SK-N-SH (cell line): ENCODE measurements at regions not wholly inside any gene's neighbourhood (a gene's known extent, or its start where the extent isn't known, plus 50 kb on each side); places are given as distances from the start of the nearest gene placed in this dataset.

ENCODE experiments used
- CTCF ChIA-PET: fragments of 300-600, 350-600 bp; formaldehyde crosslinking; extraction: SDS; loops from one replicate; lab custom pipeline; 2021; lab: Yijun Ruan, JAX
- POLR2A ChIA-PET: fragments of 350-600 bp; sonication (Branson Sonifier 250); formaldehyde crosslinking; extraction: SDS; loops from one replicate; lab custom pipeline; 2020; ENCODE audit warnings: antibody characterized with exemption, inconsistent platforms; lab: Yijun Ruan, JAX
- DNase-seq: peaks from one replicate; pipeline ENCODE4 v3.0.0; 2012
- H2AFZ ChIP-seq: fragments of 200-600 bp; sonication (generic); 2 replicates; pipeline ENCODE4 v1.8.1; 2016; ENCODE audit warnings: antibody characterized with exemption, mild to moderate bottlenecking, low read depth
- H3F3A ChIP-seq: fragments of 200-600 bp; sonication (generic); replicated peaks from 2 replicates; pipeline ENCODE3; 2016; ENCODE audit warnings: antibody characterized with exemption, mild to moderate bottlenecking; ENCODE audit not compliant: insufficient read depth
- H3K27ac ChIP-seq, 2 experiments: fragments of 200-500 bp in 1 of 2; fragments of 200-600 bp in 1 of 2; sonication (Bioruptor generic) in 1 of 2; sonication (generic), shearing (Covaris generic) in 1 of 2; 2 replicates each; pipeline versions ENCODE4 v1.5.1 to v1.6.1; 2014 to 2016; ENCODE audit warnings: low read depth in 2 of 2, inconsistent platforms in 1 of 2, low read length in 1 of 2, mild to moderate bottlenecking in 1 of 2, mixed read lengths in 1 of 2
- H3K27me3 ChIP-seq: fragments of 200-600 bp; sonication (generic), shearing (Covaris generic); 2 replicates; pipeline ENCODE4 v1.6.1; 2016; ENCODE audit warnings: mixed run types; ENCODE audit not compliant: insufficient read depth
- H3K36me3 ChIP-seq, 2 experiments: fragments of 200-500 bp in 1 of 2; fragments of 200-600 bp in 1 of 2; sonication (Bioruptor generic) in 1 of 2; sonication (generic) in 1 of 2; replicated peaks in 1 of 2; 2 replicates each; pipeline versions ENCODE3 to v1.5.1; 2014 to 2016; ENCODE audit warnings: low read length in 1 of 2, mild to moderate bottlenecking in 1 of 2; ENCODE audit not compliant: insufficient read depth in 2 of 2, control insufficient read depth in 1 of 2
- H3K4me1 ChIP-seq, 2 experiments: fragments of 200-500 bp in 1 of 2; fragments of 200-600 bp in 1 of 2; sonication (Bioruptor generic) in 1 of 2; sonication (generic), shearing (Covaris generic) in 1 of 2; 2 replicates each; pipeline versions ENCODE4 v1.5.1 to v1.6.1; 2014 to 2016; ENCODE audit warnings: low read depth in 1 of 2, low read length in 1 of 2, mixed run types in 1 of 2; ENCODE audit not compliant: insufficient read depth in 2 of 2, control insufficient read depth in 1 of 2
- H3K4me2 ChIP-seq: fragments of 200-600 bp; sonication (generic), shearing (Covaris generic); 2 replicates; pipeline ENCODE4 v1.6.1; 2017; ENCODE audit warnings: mixed run types
- H3K4me3 ChIP-seq, 2 experiments: fragments of 200-500 bp in 1 of 2; fragments of 200-600 bp in 1 of 2; sonication (Bioruptor generic) in 1 of 2; sonication (generic), shearing (Covaris generic) in 1 of 2; 2 replicates each; pipeline versions ENCODE4 v1.5.1 to v1.8.1; 2014 to 2016; ENCODE audit warnings: low read depth in 2 of 2, inconsistent platforms in 1 of 2, low read length in 1 of 2, mild to moderate bottlenecking in 1 of 2, mixed read lengths in 1 of 2, moderate library complexity in 1 of 2
- H3K79me2 ChIP-seq: fragments of 200-600 bp; sonication (generic); 2 replicates; pipeline ENCODE4 v1.8.1; 2017; ENCODE audit warnings: mild to moderate bottlenecking; ENCODE audit not compliant: insufficient read depth
- H3K9ac ChIP-seq: fragments of 200-600 bp; sonication (generic); 2 replicates; pipeline ENCODE4 v1.6.1; 2017; ENCODE audit warnings: mixed run types
- H3K9me2 ChIP-seq: fragments of 200-600 bp; sonication (generic); 2 replicates; pipeline ENCODE4 v1.6.1; 2017; ENCODE audit warnings: mixed run types
- H3K9me3 ChIP-seq: fragments of 200-600 bp; sonication (generic); 2 replicates; pipeline ENCODE4 v1.6.1; 2017; ENCODE audit warnings: mixed run types, mild to moderate bottlenecking, moderate library complexity
- H4K20me1 ChIP-seq: fragments of 200-600 bp; sonication (generic); 2 replicates; pipeline ENCODE4 v1.6.1; 2017; ENCODE audit warnings: mild to moderate bottlenecking, mixed run types; ENCODE audit not compliant: insufficient read depth
- CHD2 ChIP-seq: fragments of 150-350 bp; IDR thresholded peaks from 2 replicates; pipeline ENCODE4 v1.6.1; 2018; ENCODE audit warnings: low read length; ENCODE audit not compliant: partially characterized antibody
- ELF1 ChIP-seq: IDR thresholded peaks from 2 replicates; pipeline ENCODE4 v1.4.0; 2012
- EP300 ChIP-seq, 2 experiments: IDR thresholded peaks; 2 replicates each; pipeline versions ENCODE4 v1.4.0 to v1.6.1; 2012; ENCODE audit warnings: borderline replicate concordance in 1 of 2, low read depth in 1 of 2, low read length in 1 of 2
- FOXJ3 ChIP-seq: sonication (generic); formaldehyde crosslinking; IDR thresholded peaks from 2 replicates; pipeline ENCODE4 v1.5.1; 2020; ENCODE audit warnings: mild to moderate bottlenecking, missing genetic modification reagents
- GABPA ChIP-seq: IDR thresholded peaks from 2 replicates; pipeline ENCODE4 v1.4.0; 2012; ENCODE audit warnings: low read depth, mild to moderate bottlenecking
- GATA2 ChIP-seq: sonication (generic); formaldehyde crosslinking; IDR thresholded peaks from 2 replicates; pipeline ENCODE4 v1.5.0; 2020; ENCODE audit warnings: mild to moderate bottlenecking, missing genetic modification reagents
- IRF3 ChIP-seq: fragments of 150-350 bp; IDR thresholded peaks from 2 replicates; pipeline ENCODE4 v1.6.1; 2016; ENCODE audit warnings: mild to moderate bottlenecking, low read depth, low read length
- MAX ChIP-seq: IDR thresholded peaks from 2 replicates; pipeline ENCODE4 v1.4.0; 2012; ENCODE audit warnings: low read depth
- MEF2A ChIP-seq: IDR thresholded peaks from 2 replicates; pipeline ENCODE4 v1.4.0; 2012; ENCODE audit warnings: low read depth, borderline replicate concordance
- NFIC ChIP-seq: IDR thresholded peaks from 2 replicates; pipeline ENCODE4 v1.4.0; 2012; ENCODE audit warnings: borderline replicate concordance
- POLR2AphosphoS5 ChIP-seq: IDR thresholded peaks from 2 replicates; pipeline ENCODE4 v1.6.1; 2012; ENCODE audit warnings: low read depth, low read length
- RCOR1 ChIP-seq: fragments of 150-350 bp; IDR thresholded peaks from 2 replicates; pipeline ENCODE4 v1.6.1; 2017; ENCODE audit warnings: antibody characterized with exemption, low read length
- RFX5 ChIP-seq: IDR thresholded peaks from 2 replicates; pipeline ENCODE4 v1.6.1; 2012; ENCODE audit warnings: mild to moderate bottlenecking, improper control_type of control experiment, low read length
- SIN3A ChIP-seq: IDR thresholded peaks from 2 replicates; pipeline ENCODE4 v1.6.1; 2012; ENCODE audit warnings: low read depth, mild to moderate bottlenecking, low read length, moderate library complexity, borderline replicate concordance
- TAF1 ChIP-seq: IDR thresholded peaks from 2 replicates; pipeline ENCODE4 v1.6.1; 2012; ENCODE audit warnings: low read depth, mild to moderate bottlenecking, low read length, moderate library complexity, borderline replicate concordance
- TCF12 ChIP-seq: IDR thresholded peaks from 2 replicates; pipeline ENCODE4 v1.4.0; 2012
- YY1 ChIP-seq: IDR thresholded peaks from 2 replicates; pipeline ENCODE4 v1.4.0; 2012; ENCODE audit warnings: low read depth, mild to moderate bottlenecking
- WGBS: methylation state at CpG from one replicate; pipeline ENCODE4 v1.1.6; 2017; ENCODE audit warnings: low lambda C conversion rate; 5-methylcytosine and 5-hydroxymethylcytosine counted together
- TF ChIP-seq, protein P1 (sequence below): IDR thresholded peaks from 2 replicates; pipeline ENCODE4 v1.4.0; 2012; ENCODE audit warnings: low read depth, borderline replicate concordance
- TF ChIP-seq, protein P2 (sequence below): IDR thresholded peaks from 2 replicates; pipeline ENCODE4; 2012

DNA sequence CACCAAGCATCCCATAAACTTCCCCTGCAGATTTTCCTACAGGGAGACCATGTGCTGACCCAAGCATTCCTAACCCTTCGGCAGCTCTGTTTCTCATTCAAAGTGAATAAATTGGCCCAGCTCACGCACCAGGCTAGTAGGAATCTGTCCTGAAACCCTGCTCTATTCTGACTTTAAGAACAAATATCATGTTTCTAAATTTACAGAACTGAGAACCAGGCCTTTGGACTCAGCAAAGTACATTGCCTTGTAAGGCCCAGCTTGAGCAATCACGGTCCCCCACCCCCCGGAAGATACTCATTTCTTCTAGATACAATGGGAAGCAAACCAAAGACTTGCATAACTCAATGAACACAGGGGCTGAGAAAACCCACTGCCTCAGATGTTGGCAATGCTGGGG lies 160.1 kb upstream of the NFIA start:
- H4K20me1 ChIP-seq = no peaks in the 10 kb centered on the region
- no peaks in the 10 kb centered on the region for H3K79me2 ChIP-seq
- H3K4me3 ChIP-seq = no peak overlapping the region
- no peak overlapping the region for H3K9ac ChIP-seq
- TF ChIP-seq EP300 (IDR thresholded peaks at IDR 0.05; ENCODE audit: borderline replicate concordance in 1 of 2, low read depth in 1 of 2, low read length in 1 of 2) = no peak
- TF ChIP-seq POLR2AphosphoS5 = no peak
- TF ChIP-seq FOXJ3 (CRISPR knock-in tag) = no peak
- TF ChIP-seq, protein P1, sequence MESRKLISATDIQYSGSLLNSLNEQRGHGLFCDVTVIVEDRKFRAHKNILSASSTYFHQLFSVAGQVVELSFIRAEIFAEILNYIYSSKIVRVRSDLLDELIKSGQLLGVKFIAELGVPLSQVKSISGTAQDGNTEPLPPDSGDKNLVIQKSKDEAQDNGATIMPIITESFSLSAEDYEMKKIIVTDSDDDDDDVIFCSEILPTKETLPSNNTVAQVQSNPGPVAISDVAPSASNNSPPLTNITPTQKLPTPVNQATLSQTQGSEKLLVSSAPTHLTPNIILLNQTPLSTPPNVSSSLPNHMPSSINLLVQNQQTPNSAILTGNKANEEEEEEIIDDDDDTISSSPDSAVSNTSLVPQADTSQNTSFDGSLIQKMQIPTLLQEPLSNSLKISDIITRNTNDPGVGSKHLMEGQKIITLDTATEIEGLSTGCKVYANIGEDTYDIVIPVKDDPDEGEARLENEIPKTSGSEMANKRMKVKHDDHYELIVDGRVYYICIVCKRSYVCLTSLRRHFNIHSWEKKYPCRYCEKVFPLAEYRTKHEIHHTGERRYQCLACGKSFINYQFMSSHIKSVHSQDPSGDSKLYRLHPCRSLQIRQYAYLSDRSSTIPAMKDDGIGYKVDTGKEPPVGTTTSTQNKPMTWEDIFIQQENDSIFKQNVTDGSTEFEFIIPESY = no peak
- no peak for TF ChIP-seq RFX5
- TF ChIP-seq NFIC = no peak
- no peak for TF ChIP-seq GABPA
- TF ChIP-seq ELF1 = no peak
- no peak for TF ChIP-seq GATA2 (CRISPR knock-in tag)
- no peak for TF ChIP-seq MEF2A
- TF ChIP-seq, protein P2, sequence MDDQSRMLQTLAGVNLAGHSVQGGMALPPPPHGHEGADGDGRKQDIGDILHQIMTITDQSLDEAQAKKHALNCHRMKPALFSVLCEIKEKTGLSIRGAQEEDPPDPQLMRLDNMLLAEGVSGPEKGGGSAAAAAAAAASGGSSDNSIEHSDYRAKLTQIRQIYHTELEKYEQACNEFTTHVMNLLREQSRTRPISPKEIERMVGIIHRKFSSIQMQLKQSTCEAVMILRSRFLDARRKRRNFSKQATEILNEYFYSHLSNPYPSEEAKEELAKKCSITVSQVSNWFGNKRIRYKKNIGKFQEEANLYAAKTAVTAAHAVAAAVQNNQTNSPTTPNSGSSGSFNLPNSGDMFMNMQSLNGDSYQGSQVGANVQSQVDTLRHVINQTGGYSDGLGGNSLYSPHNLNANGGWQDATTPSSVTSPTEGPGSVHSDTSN = no peak
- no peak for TF ChIP-seq TCF12
- no peak for TF ChIP-seq YY1
- no peak for TF ChIP-seq IRF3
- TF ChIP-seq MAX = no peak
- no peak for TF ChIP-seq SIN3A
- TF ChIP-seq RCOR1 = no peak
- TF ChIP-seq CHD2 = no peak
- no peak for TF ChIP-seq TAF1
- 89% methylated on average over 4 of the region's 4 CpGs for WGBS
- no peak for DNase-seq
- peaks cover 0 to 44% of the 10 kb centered on the region in 2 experiments; a peak in 2 of 4 replicates for H3K4me1 ChIP-seq
- POLR2A ChIA-PET = interaction anchor here (0.6 kb wide), 2 partner anchors 14 to 61 kb away, joined by 3 to 7 read pairs; no protein-coding TSS in a partner anchor
- CTCF ChIA-PET = interaction anchor here (1.1 kb wide), 1 partner anchor 72 kb away, joined by 3 read pairs; no protein-coding TSS in a partner anchor
- no peaks in the 10 kb centered on the region for H3K27me3 ChIP-seq
- no peaks in the 10 kb centered on the region for H3K9me2 ChIP-seq
- H2AFZ ChIP-seq = no peak overlapping the region
- no peaks in the 10 kb centered on the region for H3F3A ChIP-seq
- H3K36me3 ChIP-seq = no peaks in the 10 kb centered on the region
- H3K4me2 ChIP-seq = no peak overlapping the region
- H3K27ac ChIP-seq = peak overlapping the region in 1 of 2 experiments; percentile 95; a peak in 2 of 4 replicates
- H3K9me3 ChIP-seq = no peaks in the 10 kb centered on the region
